ENCODE measurements at regions not wholly inside any gene's neighbourhood (a gene's known extent, or its start where the extent isn't known, plus 50 kb on each side); places are given as distances from the start of the nearest gene placed in this dataset.

DNA sequence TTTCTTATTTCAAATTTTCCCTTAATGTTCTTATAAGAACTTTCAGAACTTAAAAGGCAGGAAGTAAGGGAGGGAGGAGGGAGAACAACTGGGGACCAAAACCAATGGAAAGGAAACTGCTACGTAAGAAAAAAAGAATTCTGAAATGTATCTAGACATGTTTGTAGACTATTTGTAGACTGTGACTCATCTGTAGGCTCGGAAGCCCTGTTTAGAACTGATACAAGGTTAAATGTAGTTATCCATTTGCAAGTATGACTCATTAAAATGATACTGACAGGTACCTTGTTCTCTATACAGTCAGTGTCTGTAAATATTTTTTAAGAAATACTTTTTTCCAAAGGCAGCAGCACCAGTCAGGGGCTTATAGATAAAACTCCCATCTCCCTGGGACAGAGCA lies 202.0 kb downstream of the DHX15 start:
- H3K4me3 ChIP-seq (ENCODE audit: low read depth in 1 of 3, low read length in 3 of 3) = no peak overlapping the region
- H3K4me1 ChIP-seq (ENCODE audit: control insufficient read depth in 4 of 4, insufficient read depth in 4 of 4, low read length in 3 of 4) = no peaks in the 10 kb centered on the region
- no peaks in the 10 kb centered on the region for H3K27me3 ChIP-seq (ENCODE audit: control insufficient read depth in 4 of 4, insufficient read depth in 4 of 4, low read length in 3 of 4)
- no peak overlapping the region for H3K9ac ChIP-seq (ENCODE audit: low read depth in 1 of 2, low read length in 2 of 2)
- DNase-seq (ENCODE audit: low spot score) = no peak
- WGBS = 54% methylated on average over 2 of the region's 2 CpGs
- H3K9me3 ChIP-seq (ENCODE audit: control insufficient read depth in 4 of 4, low read length in 3 of 4) = no peaks in the 10 kb centered on the region
- no peak for TF ChIP-seq FOXA1 (IDR thresholded peaks at IDR 0.05)
- no peak for TF ChIP-seq SP1 (IDR thresholded peaks at IDR 0.05)
- TF ChIP-seq, protein P1, sequence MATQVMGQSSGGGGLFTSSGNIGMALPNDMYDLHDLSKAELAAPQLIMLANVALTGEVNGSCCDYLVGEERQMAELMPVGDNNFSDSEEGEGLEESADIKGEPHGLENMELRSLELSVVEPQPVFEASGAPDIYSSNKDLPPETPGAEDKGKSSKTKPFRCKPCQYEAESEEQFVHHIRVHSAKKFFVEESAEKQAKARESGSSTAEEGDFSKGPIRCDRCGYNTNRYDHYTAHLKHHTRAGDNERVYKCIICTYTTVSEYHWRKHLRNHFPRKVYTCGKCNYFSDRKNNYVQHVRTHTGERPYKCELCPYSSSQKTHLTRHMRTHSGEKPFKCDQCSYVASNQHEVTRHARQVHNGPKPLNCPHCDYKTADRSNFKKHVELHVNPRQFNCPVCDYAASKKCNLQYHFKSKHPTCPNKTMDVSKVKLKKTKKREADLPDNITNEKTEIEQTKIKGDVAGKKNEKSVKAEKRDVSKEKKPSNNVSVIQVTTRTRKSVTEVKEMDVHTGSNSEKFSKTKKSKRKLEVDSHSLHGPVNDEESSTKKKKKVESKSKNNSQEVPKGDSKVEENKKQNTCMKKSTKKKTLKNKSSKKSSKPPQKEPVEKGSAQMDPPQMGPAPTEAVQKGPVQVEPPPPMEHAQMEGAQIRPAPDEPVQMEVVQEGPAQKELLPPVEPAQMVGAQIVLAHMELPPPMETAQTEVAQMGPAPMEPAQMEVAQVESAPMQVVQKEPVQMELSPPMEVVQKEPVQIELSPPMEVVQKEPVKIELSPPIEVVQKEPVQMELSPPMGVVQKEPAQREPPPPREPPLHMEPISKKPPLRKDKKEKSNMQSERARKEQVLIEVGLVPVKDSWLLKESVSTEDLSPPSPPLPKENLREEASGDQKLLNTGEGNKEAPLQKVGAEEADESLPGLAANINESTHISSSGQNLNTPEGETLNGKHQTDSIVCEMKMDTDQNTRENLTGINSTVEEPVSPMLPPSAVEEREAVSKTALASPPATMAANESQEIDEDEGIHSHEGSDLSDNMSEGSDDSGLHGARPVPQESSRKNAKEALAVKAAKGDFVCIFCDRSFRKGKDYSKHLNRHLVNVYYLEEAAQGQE (IDR thresholded peaks at IDR 0.05) = no peak
- TF ChIP-seq NR2F2 (IDR thresholded peaks at IDR 0.05) = no peak
- no peak for TF ChIP-seq HNF4A (conservative IDR thresholded peaks at IDR 0.05)
- TF ChIP-seq, protein P2, sequence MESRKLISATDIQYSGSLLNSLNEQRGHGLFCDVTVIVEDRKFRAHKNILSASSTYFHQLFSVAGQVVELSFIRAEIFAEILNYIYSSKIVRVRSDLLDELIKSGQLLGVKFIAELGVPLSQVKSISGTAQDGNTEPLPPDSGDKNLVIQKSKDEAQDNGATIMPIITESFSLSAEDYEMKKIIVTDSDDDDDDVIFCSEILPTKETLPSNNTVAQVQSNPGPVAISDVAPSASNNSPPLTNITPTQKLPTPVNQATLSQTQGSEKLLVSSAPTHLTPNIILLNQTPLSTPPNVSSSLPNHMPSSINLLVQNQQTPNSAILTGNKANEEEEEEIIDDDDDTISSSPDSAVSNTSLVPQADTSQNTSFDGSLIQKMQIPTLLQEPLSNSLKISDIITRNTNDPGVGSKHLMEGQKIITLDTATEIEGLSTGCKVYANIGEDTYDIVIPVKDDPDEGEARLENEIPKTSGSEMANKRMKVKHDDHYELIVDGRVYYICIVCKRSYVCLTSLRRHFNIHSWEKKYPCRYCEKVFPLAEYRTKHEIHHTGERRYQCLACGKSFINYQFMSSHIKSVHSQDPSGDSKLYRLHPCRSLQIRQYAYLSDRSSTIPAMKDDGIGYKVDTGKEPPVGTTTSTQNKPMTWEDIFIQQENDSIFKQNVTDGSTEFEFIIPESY (IDR thresholded peaks at IDR 0.05) = no peak
- TF ChIP-seq, protein P3, sequence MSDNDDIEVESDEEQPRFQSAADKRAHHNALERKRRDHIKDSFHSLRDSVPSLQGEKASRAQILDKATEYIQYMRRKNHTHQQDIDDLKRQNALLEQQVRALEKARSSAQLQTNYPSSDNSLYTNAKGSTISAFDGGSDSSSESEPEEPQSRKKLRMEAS (IDR thresholded peaks at IDR 0.05) = no peak
- TF ChIP-seq, protein P4, sequence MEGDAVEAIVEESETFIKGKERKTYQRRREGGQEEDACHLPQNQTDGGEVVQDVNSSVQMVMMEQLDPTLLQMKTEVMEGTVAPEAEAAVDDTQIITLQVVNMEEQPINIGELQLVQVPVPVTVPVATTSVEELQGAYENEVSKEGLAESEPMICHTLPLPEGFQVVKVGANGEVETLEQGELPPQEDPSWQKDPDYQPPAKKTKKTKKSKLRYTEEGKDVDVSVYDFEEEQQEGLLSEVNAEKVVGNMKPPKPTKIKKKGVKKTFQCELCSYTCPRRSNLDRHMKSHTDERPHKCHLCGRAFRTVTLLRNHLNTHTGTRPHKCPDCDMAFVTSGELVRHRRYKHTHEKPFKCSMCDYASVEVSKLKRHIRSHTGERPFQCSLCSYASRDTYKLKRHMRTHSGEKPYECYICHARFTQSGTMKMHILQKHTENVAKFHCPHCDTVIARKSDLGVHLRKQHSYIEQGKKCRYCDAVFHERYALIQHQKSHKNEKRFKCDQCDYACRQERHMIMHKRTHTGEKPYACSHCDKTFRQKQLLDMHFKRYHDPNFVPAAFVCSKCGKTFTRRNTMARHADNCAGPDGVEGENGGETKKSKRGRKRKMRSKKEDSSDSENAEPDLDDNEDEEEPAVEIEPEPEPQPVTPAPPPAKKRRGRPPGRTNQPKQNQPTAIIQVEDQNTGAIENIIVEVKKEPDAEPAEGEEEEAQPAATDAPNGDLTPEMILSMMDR (IDR thresholded peaks at IDR 0.05; ENCODE audit: low read depth, low read length, missing input control) = no peak
- TF ChIP-seq HNF4G (IDR thresholded peaks at IDR 0.05) = no peak
- TF ChIP-seq, protein P5, sequence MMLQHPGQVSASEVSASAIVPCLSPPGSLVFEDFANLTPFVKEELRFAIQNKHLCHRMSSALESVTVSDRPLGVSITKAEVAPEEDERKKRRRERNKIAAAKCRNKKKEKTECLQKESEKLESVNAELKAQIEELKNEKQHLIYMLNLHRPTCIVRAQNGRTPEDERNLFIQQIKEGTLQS (IDR thresholded peaks at IDR 0.05) = no peak
- TF ChIP-seq FOXA2 (IDR thresholded peaks at IDR 0.05) = no peak
- TF ChIP-seq EGR1 (IDR thresholded peaks at IDR 0.05; ENCODE audit: low read depth in 2 of 2) = no peak
- H3K36me3 ChIP-seq (ENCODE audit: control insufficient read depth in 4 of 4, insufficient read depth in 3 of 4, low read depth in 1 of 4, low read length in 3 of 4) = no peaks in the 10 kb centered on the region
- H3K27ac ChIP-seq (ENCODE audit: low read depth in 1 of 2, low read length in 2 of 2) = no peak overlapping the region

DNA sequence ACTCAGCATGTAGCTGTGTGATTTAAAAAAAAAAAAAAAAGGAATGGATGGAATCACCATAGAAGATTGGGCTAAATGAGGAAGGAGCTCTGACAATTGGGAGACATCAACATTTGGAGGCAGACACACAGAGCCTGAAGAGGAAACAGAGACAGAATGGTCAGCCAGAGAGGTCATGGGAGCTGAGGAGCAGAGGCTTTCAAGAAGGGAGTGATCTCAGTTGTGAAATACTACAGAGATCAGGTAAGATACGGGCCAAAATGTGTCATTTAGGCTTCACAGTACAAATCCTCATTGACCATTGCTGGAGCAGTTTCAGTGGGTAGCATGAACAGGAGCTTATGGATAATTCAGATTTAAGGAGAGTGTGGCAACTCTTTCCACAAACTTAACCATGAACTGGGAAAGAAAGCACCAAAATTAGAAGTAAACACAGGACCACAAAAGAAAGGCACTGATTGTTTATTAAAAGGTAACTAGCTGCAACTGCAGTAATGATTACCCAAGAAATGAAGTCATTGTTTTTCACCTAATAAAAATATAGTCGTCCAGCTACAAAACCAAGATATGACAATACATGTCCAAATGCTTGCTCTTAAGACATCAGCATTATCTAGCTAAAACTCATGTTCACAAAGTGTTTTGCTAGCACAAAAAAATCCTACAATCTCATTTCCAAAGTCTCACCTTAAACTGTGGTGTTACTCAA lies 203.2 kb downstream of the DHX15 start:
- no peaks in the 10 kb centered on the region for H3K27me3 ChIP-seq (ENCODE audit: control insufficient read depth in 4 of 4, insufficient read depth in 4 of 4, low read length in 3 of 4)
- 57% methylated on average over 2 of the region's 2 CpGs for WGBS
- no peaks in the 10 kb centered on the region for H3K4me1 ChIP-seq (ENCODE audit: control insufficient read depth in 4 of 4, insufficient read depth in 4 of 4, low read length in 3 of 4)
- TF ChIP-seq, protein P3 (IDR thresholded peaks at IDR 0.05) = no peak
- TF ChIP-seq GABPA (IDR thresholded peaks at IDR 0.05 in 1 of 2, conservative IDR thresholded peaks at IDR 0.05 in 1 of 2) = no peak
- no peak for TF ChIP-seq NR2F2 (IDR thresholded peaks at IDR 0.05)
- TF ChIP-seq RAD21 (IDR thresholded peaks at IDR 0.05) = no peak
- TF ChIP-seq, protein P2 (IDR thresholded peaks at IDR 0.05) = no peak
- no peak for TF ChIP-seq RXRA (IDR thresholded peaks at IDR 0.05)
- no peak for TF ChIP-seq FOXA2 (IDR thresholded peaks at IDR 0.05)
- no peak for TF ChIP-seq TAF1 (conservative IDR thresholded peaks at IDR 0.05)
- H3K36me3 ChIP-seq (ENCODE audit: control insufficient read depth in 4 of 4, insufficient read depth in 3 of 4, low read depth in 1 of 4, low read length in 3 of 4) = no peaks in the 10 kb centered on the region
- H3K9me3 ChIP-seq (ENCODE audit: control insufficient read depth in 4 of 4, low read length in 3 of 4) = no peaks in the 10 kb centered on the region
- DNase-seq (ENCODE audit: low spot score) = no peak
- H3K4me3 ChIP-seq (ENCODE audit: low read depth in 1 of 3, low read length in 3 of 3) = no peak overlapping the region
- no peak overlapping the region for H3K27ac ChIP-seq (ENCODE audit: low read depth in 1 of 2, low read length in 2 of 2)
- no peak overlapping the region for H3K9ac ChIP-seq (ENCODE audit: low read depth in 1 of 2, low read length in 2 of 2)
